ENCODE measurements at regions not wholly inside any gene's neighbourhood (a gene's known extent, or its start where the extent isn't known, plus 50 kb on each side); places are given as distances from the start of the nearest gene placed in this dataset.
"Not testable (repeated sequence)": the region's sequence is repeated elsewhere in the genome, so short reads cannot be mapped to it uniquely, and the experiment has no call there.

DNA sequence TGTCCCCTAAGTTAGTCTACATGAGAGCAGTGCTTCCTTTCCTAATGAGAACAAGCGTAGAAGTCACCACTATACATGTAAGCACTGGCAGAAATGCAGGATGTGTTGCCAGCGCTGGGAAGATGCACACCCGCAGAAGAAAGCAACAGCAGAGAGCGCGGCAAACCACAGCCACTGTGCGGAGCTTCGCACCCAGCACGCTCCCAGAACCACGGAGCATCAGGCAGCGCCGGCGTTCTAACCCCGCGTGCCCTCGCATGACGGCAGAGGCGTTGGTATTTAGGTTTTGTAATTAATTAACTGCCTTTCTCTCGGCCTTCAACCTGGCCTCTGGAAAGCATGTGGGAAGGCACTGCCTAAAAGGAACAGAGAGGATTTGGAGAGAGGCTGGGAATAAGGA is 69.1 kb downstream of the OLIG1 start:
- intact Hi-C loops (cut with DNase I), result no loop called here
- Histone ChIP-seq H3K9me3 (no peaks in the 10 kb centered on the region), H3K4me1 (no peaks in the 10 kb centered on the region), H3K27ac (no peak overlapping the region), H3K36me3 (no peaks in the 10 kb centered on the region), H3K27me3 (no peaks in the 10 kb centered on the region), H3K4me3 (no peak overlapping the region)
- no peak for FAIRE-seq
- 38 to 53% methylated on average over 18 of the region's 18 CpGs for WGBS, 2 donors
- TF ChIP-seq, protein P1, sequence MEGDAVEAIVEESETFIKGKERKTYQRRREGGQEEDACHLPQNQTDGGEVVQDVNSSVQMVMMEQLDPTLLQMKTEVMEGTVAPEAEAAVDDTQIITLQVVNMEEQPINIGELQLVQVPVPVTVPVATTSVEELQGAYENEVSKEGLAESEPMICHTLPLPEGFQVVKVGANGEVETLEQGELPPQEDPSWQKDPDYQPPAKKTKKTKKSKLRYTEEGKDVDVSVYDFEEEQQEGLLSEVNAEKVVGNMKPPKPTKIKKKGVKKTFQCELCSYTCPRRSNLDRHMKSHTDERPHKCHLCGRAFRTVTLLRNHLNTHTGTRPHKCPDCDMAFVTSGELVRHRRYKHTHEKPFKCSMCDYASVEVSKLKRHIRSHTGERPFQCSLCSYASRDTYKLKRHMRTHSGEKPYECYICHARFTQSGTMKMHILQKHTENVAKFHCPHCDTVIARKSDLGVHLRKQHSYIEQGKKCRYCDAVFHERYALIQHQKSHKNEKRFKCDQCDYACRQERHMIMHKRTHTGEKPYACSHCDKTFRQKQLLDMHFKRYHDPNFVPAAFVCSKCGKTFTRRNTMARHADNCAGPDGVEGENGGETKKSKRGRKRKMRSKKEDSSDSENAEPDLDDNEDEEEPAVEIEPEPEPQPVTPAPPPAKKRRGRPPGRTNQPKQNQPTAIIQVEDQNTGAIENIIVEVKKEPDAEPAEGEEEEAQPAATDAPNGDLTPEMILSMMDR (IDR thresholded peaks at IDR 0.05), result no peak
- DNase-seq, result no peak
- ATAC-seq, result no peak

- DNase-seq (no peak), ATAC-seq (no peak), FAIRE-seq (no peak)
- no peak overlapping the region for H3K4me3 ChIP-seq
- no peaks in the 10 kb centered on the region for H3K4me1 ChIP-seq
- intact Hi-C loops (cut with DNase I), result no loop called here
- no peaks in the 10 kb centered on the region for H3K9me3 ChIP-seq
- no peaks in the 10 kb centered on the region for H3K27me3 ChIP-seq
- 63 to 76% methylated on average over 2 of the region's 2 CpGs for WGBS, 2 donors
- TF ChIP-seq, protein P1 (IDR thresholded peaks at IDR 0.05), result no peak
- H3K27ac ChIP-seq, result no peak overlapping the region
- H3K36me3 ChIP-seq, result no peaks in the 10 kb centered on the region
Measured at GRCh38 chr21:33140288-33140687, 70.3 kb downstream of the OLIG1 start.

- no peaks in the 10 kb centered on the region for H3K27me3 ChIP-seq
- intact Hi-C loops (cut with DNase I), result no loop called here
- WGBS, 2 donors, result 57 to 69% methylated on average over 4 of the region's 4 CpGs
- DNase-seq, result no peak
- H3K36me3 ChIP-seq, result no peaks in the 10 kb centered on the region
- H3K9me3 ChIP-seq, result no peaks in the 10 kb centered on the region
- no peak overlapping the region for H3K27ac ChIP-seq
- H3K4me1 ChIP-seq, result no peaks in the 10 kb centered on the region
- no peak for ATAC-seq
- TF ChIP-seq, protein P1 (IDR thresholded peaks at IDR 0.05), result no peak
- no peak overlapping the region for H3K4me3 ChIP-seq
- no peak for FAIRE-seq
Measured at GRCh38 chr21:33146467-33146866, 76.5 kb downstream of the OLIG1 start.

DNA sequence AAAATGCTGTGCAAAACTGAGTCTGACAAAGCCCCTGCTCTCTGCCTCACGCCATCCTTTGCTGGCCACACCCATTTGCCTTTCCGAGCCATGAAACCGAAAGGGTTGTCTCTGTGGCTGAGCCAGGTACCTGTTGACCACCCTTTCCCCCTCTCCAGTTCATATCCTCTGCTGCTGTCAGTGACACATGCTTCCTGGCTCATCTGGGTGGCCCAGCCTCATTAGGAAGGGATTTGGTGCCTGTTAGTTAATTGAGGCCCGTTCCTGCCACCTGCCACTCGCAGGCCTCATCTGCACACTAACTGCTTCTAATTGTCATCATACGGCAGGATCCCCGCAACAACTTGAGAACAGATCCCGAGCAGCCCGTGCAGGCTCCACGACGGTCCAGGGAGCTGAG is 79.2 kb downstream of the OLIG1 start:
- intact Hi-C loops (cut with DNase I), result no loop called here
- FAIRE-seq, result no peak

GRCh38 chr21:33150968-33151367 is 78.8 kb upstream of the IFNAR2 start:
- 70 to 79% methylated on average over 3 of the region's 3 CpGs for WGBS, 2 donors

More for the DNA sequence above, 79.2 kb downstream of the OLIG1 start:
- Histone ChIP-seq H3K36me3 (no peaks in the 10 kb centered on the region), H3K9me3 (no peaks in the 10 kb centered on the region), H3K4me3 (no peak overlapping the region), H3K4me1 (no peaks in the 10 kb centered on the region), H3K27me3 (no peaks in the 10 kb centered on the region), H3K27ac (no peak overlapping the region)
- DNase-seq, result no peak
- TF ChIP-seq, protein P1 (IDR thresholded peaks at IDR 0.05), result no peak
- WGBS, 2 donors, result 67 to 76% methylated on average over 11 of the region's 11 CpGs
- no peak for ATAC-seq

More at GRCh38 chr21:33150968-33151367, 78.8 kb upstream of the IFNAR2 start:
- H3K27me3 ChIP-seq; FAIRE-seq; H3K36me3 ChIP-seq; intact Hi-C loops (cut with DNase I); H3K27ac ChIP-seq; H3K4me1 ChIP-seq; H3K9me3 ChIP-seq; H3K4me3 ChIP-seq; DNase-seq; ATAC-seq: not testable (repeated sequence)

Data from pancreas (tissue), 10 donors.